PFSK-1 (cell line): ENCODE measurements at regions not wholly inside any gene's neighbourhood (a gene's known extent, or its start where the extent isn't known, plus 50 kb on each side); places are given as distances from the start of the nearest gene placed in this dataset.
A peak's percentile ranks its signal among the peaks of the same experiment; 100 is the strongest.

ENCODE experiments used
- FOXP2 ChIP-seq: optimal IDR thresholded peaks from 2 replicates; pipeline ENCODE3; 2011; ENCODE audit warnings: borderline replicate concordance, control low read depth, inconsistent platforms; ENCODE audit not compliant: insufficient read depth; ENCODE audit errors: extremely low read length, extremely low read depth
- POLR2AphosphoS5 ChIP-seq: IDR thresholded peaks from 2 replicates; pipeline ENCODE4 v1.6.1; 2012; ENCODE audit warnings: low read depth, mild to moderate bottlenecking, control low read depth, low read length, moderate library complexity
- REST ChIP-seq, 2 experiments: IDR thresholded peaks; 2 replicates each; pipeline versions ENCODE4 v1.6.1 to v1.8.0; 2011 to 2012; ENCODE audit warnings: low read depth in 2 of 2, low read length in 2 of 2, control low read depth in 1 of 2, inconsistent platforms in 1 of 2, mild to moderate bottlenecking in 1 of 2, moderate library complexity in 1 of 2; ENCODE audit not compliant: insufficient read depth in 1 of 2
- SIN3A ChIP-seq: IDR thresholded peaks from 2 replicates; pipeline ENCODE4 v1.6.1; 2012; ENCODE audit warnings: mild to moderate bottlenecking, low read length, moderate library complexity, borderline replicate concordance; ENCODE audit not compliant: insufficient read depth
- TAF1 ChIP-seq: IDR thresholded peaks from 2 replicates; pipeline ENCODE4 v1.6.1; 2012; ENCODE audit warnings: low read length, control low read depth, borderline replicate concordance; ENCODE audit not compliant: insufficient read depth

GRCh38 chr15:61467823-61468222, 238.7 kb upstream of the RORA start:
- no peak for TF ChIP-seq REST (IDR thresholded peaks at IDR 0.05; ENCODE audit: insufficient read depth in 1 of 2, low read depth in 2 of 2, low read length in 2 of 2)

GRCh38 chr15:61459785-61460707, 230.9 kb upstream of the RORA start:
- TF ChIP-seq REST (IDR thresholded peaks at IDR 0.05; ENCODE audit: insufficient read depth in 1 of 2, low read depth in 2 of 2, low read length in 2 of 2): no peak; a peak in 2 of 4 replicates
- no peak for TF ChIP-seq FOXP2
- TF ChIP-seq TAF1: no peak
- TF ChIP-seq SIN3A: 0 out of 2 replicates have a peak, but pooled peaks have one; percentile 60
- TF ChIP-seq POLR2AphosphoS5: peak; percentile 45; the same call in 1 of the 2 replicates

GRCh38 chr15:61457050-61457733, 228.1 kb upstream of the RORA start:
- TF ChIP-seq POLR2AphosphoS5: no peak
- no peak for TF ChIP-seq SIN3A
- TF ChIP-seq TAF1: no peak
- no peak for TF ChIP-seq REST (IDR thresholded peaks at IDR 0.05; ENCODE audit: insufficient read depth in 1 of 2, low read depth in 2 of 2, low read length in 2 of 2)
- TF ChIP-seq FOXP2: no peak

GRCh38 chr15:61449186-61449702, 220.1 kb upstream of the RORA start:
- TF ChIP-seq SIN3A: peak; percentile 46; the same call in 1 of the 2 replicates
- TF ChIP-seq POLR2AphosphoS5: no peak
- no peak for TF ChIP-seq FOXP2
- TF ChIP-seq TAF1: no peak

- TF ChIP-seq REST (IDR thresholded peaks at IDR 0.05; ENCODE audit: insufficient read depth in 1 of 2, low read depth in 2 of 2, low read length in 2 of 2) (no peak), POLR2AphosphoS5 (no peak), FOXP2 (no peak), SIN3A (no peak), TAF1 (no peak)
Measured at GRCh38 chr15:61447981-61448380, 218.9 kb upstream of the RORA start.
